GM12892 (cell line): ENCODE measurements at regions not wholly inside any gene's neighbourhood (a gene's known extent, or its start where the extent isn't known, plus 50 kb on each side); places are given as distances from the start of the nearest gene placed in this dataset.

Source experiments
- POLR2A ChIP-seq: IDR thresholded peaks from 2 replicates; pipeline ENCODE4 v1.6.1; 2011; ENCODE audit warnings: low read depth, low read length, control low read depth
- POLR2AphosphoS5 ChIP-seq: IDR thresholded peaks from 2 replicates; pipeline ENCODE4 v1.6.1; 2011; ENCODE audit warnings: low read depth, low read length, control low read depth
- TAF1 ChIP-seq: IDR thresholded peaks from 2 replicates; pipeline ENCODE4 v1.6.1; 2011; ENCODE audit warnings: low read depth, mild to moderate bottlenecking, control low read depth, low read length, borderline replicate concordance

- TF ChIP-seq POLR2A (no peak), POLR2AphosphoS5 (no peak), TAF1 (no peak)
These were observed 598.4 kb downstream of the ACTL7B start for GRCh38 chr9:108257382-108257781.
